ENCODE measurements at regions not wholly inside any gene's neighbourhood (a gene's known extent, or its start where the extent isn't known, plus 50 kb on each side); places are given as distances from the start of the nearest gene placed in this dataset.

DNA sequence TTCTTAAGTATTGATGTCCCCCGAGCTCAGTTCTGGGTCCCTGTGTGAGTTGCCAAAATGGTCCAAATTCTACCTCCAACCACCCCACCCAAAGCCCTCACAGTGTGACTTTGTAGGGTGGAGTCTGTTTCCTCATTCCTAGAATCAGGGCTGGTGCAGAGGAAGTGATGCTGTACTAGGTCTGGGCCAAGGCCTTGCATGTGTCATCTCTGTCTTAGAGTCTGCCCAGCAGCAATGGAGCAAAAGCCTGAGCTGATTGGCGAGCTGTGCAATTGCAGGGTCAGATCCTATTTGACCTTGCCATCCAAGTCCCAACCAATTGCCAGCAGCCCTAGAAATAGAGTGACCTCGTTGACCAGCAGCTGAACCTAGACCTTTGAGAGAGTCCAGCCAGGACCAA is 97.0 kb upstream of the ANKRD10 start:
- no peak overlapping the region for H3K27ac Mint-ChIP-seq (ENCODE audit: unreplicated experiment)

DNA sequence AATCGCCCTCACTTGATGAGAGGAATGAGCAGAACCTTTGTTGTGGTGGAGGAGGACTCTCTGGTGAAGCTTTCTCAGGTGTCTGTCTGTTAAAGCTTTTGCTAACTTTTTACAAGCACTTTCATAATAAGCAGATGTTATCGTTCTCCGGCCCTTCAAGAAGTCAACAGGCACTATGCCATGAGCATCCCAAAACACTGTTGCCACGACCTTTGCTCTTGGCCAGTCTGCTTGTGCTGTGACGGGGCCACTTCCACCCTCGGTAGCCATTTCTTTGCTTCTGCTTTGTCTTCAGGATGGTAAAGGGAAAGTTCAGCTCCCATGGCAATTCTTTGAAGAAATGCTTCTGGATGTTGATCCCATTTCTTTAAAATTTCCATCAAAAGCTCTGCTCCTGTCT is 93.5 kb upstream of the ANKRD10 start:
- CTCF ChIA-PET: no interaction called here
- Mint-ChIP-seq H3K36me3 (ENCODE audit: insufficient read depth, unreplicated experiment) (no peaks in the 10 kb centered on the region), H3K4me3 (ENCODE audit: unreplicated experiment) (no peak overlapping the region), H3K4me1 (ENCODE audit: low read depth, unreplicated experiment) (no peaks in the 10 kb centered on the region), H3K27me3 (ENCODE audit: insufficient read depth, unreplicated experiment) (peaks cover 8% of the 10 kb centered on the region), H3K9me3 (ENCODE audit: unreplicated experiment) (no peaks in the 10 kb centered on the region), H3K27ac (ENCODE audit: unreplicated experiment) (no peak overlapping the region)
- Histone ChIP-seq H3K9me3 (no peaks in the 10 kb centered on the region), H3K4me3 (ENCODE audit: low read depth, low read length) (no peak overlapping the region), H3K27me3 (replicated peaks; ENCODE audit: control insufficient read depth, insufficient read depth, low read length) (no peaks in the 10 kb centered on the region), H3K36me3 (ENCODE audit: control insufficient read depth, insufficient read depth, low read length) (no peaks in the 10 kb centered on the region), H3K4me1 (no peaks in the 10 kb centered on the region)
- no peak for DNase-seq
- intact Hi-C loops (cut with micrococcal nuclease; ENCODE audit: unreplicated experiment): no loop called here
- TF ChIP-seq, protein P1, sequence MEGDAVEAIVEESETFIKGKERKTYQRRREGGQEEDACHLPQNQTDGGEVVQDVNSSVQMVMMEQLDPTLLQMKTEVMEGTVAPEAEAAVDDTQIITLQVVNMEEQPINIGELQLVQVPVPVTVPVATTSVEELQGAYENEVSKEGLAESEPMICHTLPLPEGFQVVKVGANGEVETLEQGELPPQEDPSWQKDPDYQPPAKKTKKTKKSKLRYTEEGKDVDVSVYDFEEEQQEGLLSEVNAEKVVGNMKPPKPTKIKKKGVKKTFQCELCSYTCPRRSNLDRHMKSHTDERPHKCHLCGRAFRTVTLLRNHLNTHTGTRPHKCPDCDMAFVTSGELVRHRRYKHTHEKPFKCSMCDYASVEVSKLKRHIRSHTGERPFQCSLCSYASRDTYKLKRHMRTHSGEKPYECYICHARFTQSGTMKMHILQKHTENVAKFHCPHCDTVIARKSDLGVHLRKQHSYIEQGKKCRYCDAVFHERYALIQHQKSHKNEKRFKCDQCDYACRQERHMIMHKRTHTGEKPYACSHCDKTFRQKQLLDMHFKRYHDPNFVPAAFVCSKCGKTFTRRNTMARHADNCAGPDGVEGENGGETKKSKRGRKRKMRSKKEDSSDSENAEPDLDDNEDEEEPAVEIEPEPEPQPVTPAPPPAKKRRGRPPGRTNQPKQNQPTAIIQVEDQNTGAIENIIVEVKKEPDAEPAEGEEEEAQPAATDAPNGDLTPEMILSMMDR (IDR thresholded peaks at IDR 0.05; ENCODE audit: insufficient read depth in 1 of 2, low read depth in 1 of 2, low read length in 1 of 2, severe bottlenecking in 1 of 2, unreplicated experiment in 1 of 2): no peak
- BruUV-seq (replicated peaks): no TSS peak
- POLR2A ChIA-PET: no interaction called here

More for the DNA sequence above, 97.0 kb upstream of the ANKRD10 start:
- intact Hi-C loops (cut with micrococcal nuclease; ENCODE audit: unreplicated experiment): no loop called here
- H3K4me1 ChIP-seq: no peaks in the 10 kb centered on the region
- no peak overlapping the region for H3K4me3 ChIP-seq (ENCODE audit: low read depth, low read length)
- Mint-ChIP-seq H3K36me3 (ENCODE audit: insufficient read depth, unreplicated experiment) (no peaks in the 10 kb centered on the region), H3K4me1 (ENCODE audit: low read depth, unreplicated experiment) (no peaks in the 10 kb centered on the region), H3K9me3 (ENCODE audit: unreplicated experiment) (no peaks in the 10 kb centered on the region), H3K4me3 (ENCODE audit: unreplicated experiment) (no peak overlapping the region), H3K27me3 (ENCODE audit: insufficient read depth, unreplicated experiment) (peaks cover 4% of the 10 kb centered on the region)
- POLR2A ChIA-PET: no interaction called here
- no peaks in the 10 kb centered on the region for H3K36me3 ChIP-seq (ENCODE audit: control insufficient read depth, insufficient read depth, low read length)
- TF ChIP-seq, protein P1 (IDR thresholded peaks at IDR 0.05; ENCODE audit: insufficient read depth in 1 of 2, low read depth in 1 of 2, low read length in 1 of 2, severe bottlenecking in 1 of 2, unreplicated experiment in 1 of 2): no peak
- no peaks in the 10 kb centered on the region for H3K27me3 ChIP-seq (replicated peaks; ENCODE audit: control insufficient read depth, insufficient read depth, low read length)
- CTCF ChIA-PET: no interaction called here
- DNase-seq: no peak
- no TSS peak for BruUV-seq (replicated peaks)
- H3K9me3 ChIP-seq: no peaks in the 10 kb centered on the region

- Histone ChIP-seq H3K27me3 (replicated peaks; ENCODE audit: control insufficient read depth, insufficient read depth, low read length) (no peaks in the 10 kb centered on the region), H3K4me3 (ENCODE audit: low read depth, low read length) (no peak overlapping the region), H3K4me1 (no peaks in the 10 kb centered on the region), H3K9me3 (no peaks in the 10 kb centered on the region), H3K36me3 (ENCODE audit: control insufficient read depth, insufficient read depth, low read length) (no peaks in the 10 kb centered on the region)
- Mint-ChIP-seq H3K9me3 (ENCODE audit: unreplicated experiment) (no peaks in the 10 kb centered on the region), H3K4me1 (ENCODE audit: low read depth, unreplicated experiment) (no peaks in the 10 kb centered on the region), H3K36me3 (ENCODE audit: insufficient read depth, unreplicated experiment) (no peaks in the 10 kb centered on the region), H3K27me3 (ENCODE audit: insufficient read depth, unreplicated experiment) (peaks cover 4% of the 10 kb centered on the region), H3K27ac (ENCODE audit: unreplicated experiment) (no peak overlapping the region), H3K4me3 (ENCODE audit: unreplicated experiment) (no peak overlapping the region)
- intact Hi-C loops (cut with micrococcal nuclease; ENCODE audit: unreplicated experiment): no loop called here
- TF ChIP-seq, protein P1 (IDR thresholded peaks at IDR 0.05; ENCODE audit: insufficient read depth in 1 of 2, low read depth in 1 of 2, low read length in 1 of 2, severe bottlenecking in 1 of 2, unreplicated experiment in 1 of 2): no peak
- CTCF ChIA-PET: no interaction called here
- POLR2A ChIA-PET: no interaction called here
- no TSS peak for BruUV-seq (replicated peaks)
- no peak for DNase-seq
Measured at GRCh38 chr13:111007209-111007608, 92.3 kb upstream of the ANKRD10 start.

Measured in Caco-2 (cell line).